ENCODE measurements at regions not wholly inside any gene's neighbourhood (a gene's known extent, or its start where the extent isn't known, plus 50 kb on each side); places are given as distances from the start of the nearest gene placed in this dataset.

- no peak for DNase-seq (ENCODE audit: low spot score)
- H3K23ac ChIP-seq (ENCODE audit: low read depth, low read length, poor library complexity), result no peak overlapping the region
- no peaks in the 10 kb centered on the region for H3K27me3 ChIP-seq (ENCODE audit: control insufficient read depth in 3 of 3, insufficient read depth in 3 of 3, low read depth in 1 of 3, low read length in 3 of 3)
- H3K36me3 ChIP-seq (replicated peaks in 1 of 2; ENCODE audit: control insufficient read depth in 2 of 2, insufficient read depth in 2 of 2, low read length in 2 of 2), result no peaks in the 10 kb centered on the region
- no peak overlapping the region for H3K27ac ChIP-seq (replicated peaks; ENCODE audit: low read length)
- H3K79me1 ChIP-seq (ENCODE audit: low read depth, low read length), result no peaks in the 10 kb centered on the region
- no peak overlapping the region for H4K8ac ChIP-seq (ENCODE audit: low read depth, low read length)
- H3K4me2 ChIP-seq (ENCODE audit: insufficient read depth, low read length, poor library complexity, severe bottlenecking), result no peak overlapping the region
- no peaks in the 10 kb centered on the region for H3K9me3 ChIP-seq (replicated peaks in 1 of 2; ENCODE audit: control insufficient read depth in 2 of 2, insufficient read depth in 1 of 2, low read depth in 1 of 2, low read length in 2 of 2)
- H3K9ac ChIP-seq (ENCODE audit: low read depth, low read length, poor library complexity), result no peak overlapping the region
- no peak overlapping the region for H3K18ac ChIP-seq (ENCODE audit: low read length)
- no peak overlapping the region for H2AK5ac ChIP-seq (ENCODE audit: low read depth, low read length)
- H2AFZ ChIP-seq (ENCODE audit: low read length), result no peak overlapping the region
- no peak overlapping the region for H4K91ac ChIP-seq (ENCODE audit: low read depth, low read length, poor library complexity)
- no CpG with 5 or more reads among the region's 1 CpG for WGBS, 2 donors (ENCODE audit: extremely low coverage in 2 of 2, insufficient read length in 2 of 2, insufficient replicate concordance in 1 of 2)
- no peak overlapping the region for H2BK120ac ChIP-seq (ENCODE audit: low read depth, low read length)
- no peak overlapping the region for H3K14ac ChIP-seq (ENCODE audit: low read length)
- H2BK15ac ChIP-seq (ENCODE audit: low read length), result no peak overlapping the region
- H3K4me1 ChIP-seq (ENCODE audit: control insufficient read depth in 2 of 2, insufficient read depth in 1 of 2, low read depth in 1 of 2, low read length in 2 of 2), result peaks cover 3 to 30% of the 10 kb centered on the region in 2 donors
- peak overlapping the region in 1 of 2 donors; percentile 51 for H3K4me3 ChIP-seq (ENCODE audit: low read length in 2 of 2)
- no peak overlapping the region for H2BK12ac ChIP-seq (ENCODE audit: low read length)
- H2BK5ac ChIP-seq (ENCODE audit: low read length), result no peak overlapping the region
- no peak overlapping the region for H3K4ac ChIP-seq (ENCODE audit: low read length)
Observed at GRCh38 chr21:16308269-16308668, 578.5 kb downstream of the USP25 start.

GRCh38 chr21:16309250-16309971, 579.6 kb downstream of the USP25 start:
- Histone ChIP-seq H3K27me3 (ENCODE audit: control insufficient read depth in 3 of 3, insufficient read depth in 3 of 3, low read depth in 1 of 3, low read length in 3 of 3) (no peaks in the 10 kb centered on the region), H3K79me1 (ENCODE audit: low read depth, low read length) (no peaks in the 10 kb centered on the region), H3K4me2 (ENCODE audit: insufficient read depth, low read length, poor library complexity, severe bottlenecking) (no peak overlapping the region), H4K8ac (ENCODE audit: low read depth, low read length) (no peak overlapping the region), H3K9ac (ENCODE audit: low read depth, low read length, poor library complexity) (no peak overlapping the region), H3K36me3 (replicated peaks in 1 of 2; ENCODE audit: control insufficient read depth in 2 of 2, insufficient read depth in 2 of 2, low read length in 2 of 2) (no peaks in the 10 kb centered on the region), H2BK12ac (ENCODE audit: low read length) (no peak overlapping the region), H3K4me3 (ENCODE audit: low read length in 2 of 2) (peak overlapping the region in 1 of 2 donors; percentile 51), H3K27ac (replicated peaks; ENCODE audit: low read length) (no peak overlapping the region), H3K23ac (ENCODE audit: low read depth, low read length, poor library complexity) (no peak overlapping the region), H3K9me3 (replicated peaks in 1 of 2; ENCODE audit: control insufficient read depth in 2 of 2, insufficient read depth in 1 of 2, low read depth in 1 of 2, low read length in 2 of 2) (no peaks in the 10 kb centered on the region), H2AFZ (ENCODE audit: low read length) (no peak overlapping the region), H3K18ac (ENCODE audit: low read length) (no peak overlapping the region), H2BK5ac (ENCODE audit: low read length) (no peak overlapping the region), H3K4me1 (ENCODE audit: control insufficient read depth in 2 of 2, insufficient read depth in 1 of 2, low read depth in 1 of 2, low read length in 2 of 2) (peaks cover 3 to 30% of the 10 kb centered on the region in 2 donors), H4K91ac (ENCODE audit: low read depth, low read length, poor library complexity) (no peak overlapping the region), H3K4ac (ENCODE audit: low read length) (no peak overlapping the region), H2BK15ac (ENCODE audit: low read length) (no peak overlapping the region), H2BK120ac (ENCODE audit: low read depth, low read length) (no peak overlapping the region), H2AK5ac (ENCODE audit: low read depth, low read length) (no peak overlapping the region), H3K14ac (ENCODE audit: low read length) (no peak overlapping the region)
- no peak for DNase-seq (ENCODE audit: low spot score)
- no CpG with 5 or more reads among the region's 17 CpGs for WGBS, 2 donors (ENCODE audit: extremely low coverage in 2 of 2, insufficient read length in 2 of 2, insufficient replicate concordance in 1 of 2)

- peaks cover 3 to 25% of the 10 kb centered on the region in 2 donors for H3K4me1 ChIP-seq (ENCODE audit: control insufficient read depth in 2 of 2, insufficient read depth in 1 of 2, low read depth in 1 of 2, low read length in 2 of 2)
- no peak overlapping the region for H3K23ac ChIP-seq (ENCODE audit: low read depth, low read length, poor library complexity)
- no peak overlapping the region for H3K18ac ChIP-seq (ENCODE audit: low read length)
- no peaks in the 10 kb centered on the region for H3K9me3 ChIP-seq (replicated peaks in 1 of 2; ENCODE audit: control insufficient read depth in 2 of 2, insufficient read depth in 1 of 2, low read depth in 1 of 2, low read length in 2 of 2)
- H2BK120ac ChIP-seq (ENCODE audit: low read depth, low read length), result no peak overlapping the region
- no peak overlapping the region for H2BK5ac ChIP-seq (ENCODE audit: low read length)
- H3K4ac ChIP-seq (ENCODE audit: low read length), result no peak overlapping the region
- H3K4me3 ChIP-seq (ENCODE audit: low read length in 2 of 2), result peak overlapping the region in 1 of 2 donors; percentile 22
- H2BK12ac ChIP-seq (ENCODE audit: low read length), result no peak overlapping the region
- no peak overlapping the region for H2AK5ac ChIP-seq (ENCODE audit: low read depth, low read length)
- no peaks in the 10 kb centered on the region for H3K36me3 ChIP-seq (replicated peaks in 1 of 2; ENCODE audit: control insufficient read depth in 2 of 2, insufficient read depth in 2 of 2, low read length in 2 of 2)
- H2BK15ac ChIP-seq (ENCODE audit: low read length), result no peak overlapping the region
- no peak overlapping the region for H3K9ac ChIP-seq (ENCODE audit: low read depth, low read length, poor library complexity)
- H4K91ac ChIP-seq (ENCODE audit: low read depth, low read length, poor library complexity), result no peak overlapping the region
- H3K27me3 ChIP-seq (ENCODE audit: control insufficient read depth in 3 of 3, insufficient read depth in 3 of 3, low read depth in 1 of 3, low read length in 3 of 3), result no peaks in the 10 kb centered on the region
- DNase-seq (ENCODE audit: low spot score), result no peak
- no peak overlapping the region for H3K27ac ChIP-seq (replicated peaks; ENCODE audit: low read length)
- H3K4me2 ChIP-seq (ENCODE audit: insufficient read depth, low read length, poor library complexity, severe bottlenecking), result no peak overlapping the region
- H2AFZ ChIP-seq (ENCODE audit: low read length), result no peak overlapping the region
- no CpG with 5 or more reads among the region's 9 CpGs for WGBS, 2 donors (ENCODE audit: extremely low coverage in 2 of 2, insufficient read length in 2 of 2, insufficient replicate concordance in 1 of 2)
- H4K8ac ChIP-seq (ENCODE audit: low read depth, low read length), result no peak overlapping the region
- H3K79me1 ChIP-seq (ENCODE audit: low read depth, low read length), result no peaks in the 10 kb centered on the region
- no peak overlapping the region for H3K14ac ChIP-seq (ENCODE audit: low read length)
Observed at GRCh38 chr21:16310176-16310575, 580.4 kb downstream of the USP25 start.

- H3K79me1 ChIP-seq (ENCODE audit: low read depth, low read length), result no peaks in the 10 kb centered on the region
- no peak overlapping the region for H3K4ac ChIP-seq (ENCODE audit: low read length)
- WGBS, 2 donors (ENCODE audit: extremely low coverage in 2 of 2, insufficient read length in 2 of 2, insufficient replicate concordance in 1 of 2), result no CpG with 5 or more reads among the region's 3 CpGs
- H3K9me3 ChIP-seq (replicated peaks in 1 of 2; ENCODE audit: control insufficient read depth in 2 of 2, insufficient read depth in 1 of 2, low read depth in 1 of 2, low read length in 2 of 2), result no peaks in the 10 kb centered on the region
- H2BK15ac ChIP-seq (ENCODE audit: low read length), result no peak overlapping the region
- no peak for DNase-seq (ENCODE audit: low spot score)
- H3K27ac ChIP-seq (replicated peaks; ENCODE audit: low read length), result no peak overlapping the region
- H3K27me3 ChIP-seq (ENCODE audit: control insufficient read depth in 3 of 3, insufficient read depth in 3 of 3, low read depth in 1 of 3, low read length in 3 of 3), result no peaks in the 10 kb centered on the region
- no peak overlapping the region for H4K91ac ChIP-seq (ENCODE audit: low read depth, low read length, poor library complexity)
- H2AK5ac ChIP-seq (ENCODE audit: low read depth, low read length), result no peak overlapping the region
- H4K8ac ChIP-seq (ENCODE audit: low read depth, low read length), result no peak overlapping the region
- H3K23ac ChIP-seq (ENCODE audit: low read depth, low read length, poor library complexity), result no peak overlapping the region
- H3K4me2 ChIP-seq (ENCODE audit: insufficient read depth, low read length, poor library complexity, severe bottlenecking), result no peak overlapping the region
- no peak overlapping the region for H2AFZ ChIP-seq (ENCODE audit: low read length)
- H3K4me3 ChIP-seq (ENCODE audit: low read length in 2 of 2), result no peak overlapping the region
- no peak overlapping the region for H2BK120ac ChIP-seq (ENCODE audit: low read depth, low read length)
- H2BK5ac ChIP-seq (ENCODE audit: low read length), result no peak overlapping the region
- H2BK12ac ChIP-seq (ENCODE audit: low read length), result no peak overlapping the region
- H3K36me3 ChIP-seq (replicated peaks in 1 of 2; ENCODE audit: control insufficient read depth in 2 of 2, insufficient read depth in 2 of 2, low read length in 2 of 2), result no peaks in the 10 kb centered on the region
- no peak overlapping the region for H3K9ac ChIP-seq (ENCODE audit: low read depth, low read length, poor library complexity)
- no peak overlapping the region for H3K14ac ChIP-seq (ENCODE audit: low read length)
- peaks cover 3 to 24% of the 10 kb centered on the region in 2 donors for H3K4me1 ChIP-seq (ENCODE audit: control insufficient read depth in 2 of 2, insufficient read depth in 1 of 2, low read depth in 1 of 2, low read length in 2 of 2)
- H3K18ac ChIP-seq (ENCODE audit: low read length), result no peak overlapping the region
Observed at GRCh38 chr21:16311229-16311628, 581.4 kb downstream of the USP25 start.

All from neuronal stem cell (in vitro differentiated cells).